ENCODE measurements at regions not wholly inside any gene's neighbourhood (a gene's known extent, or its start where the extent isn't known, plus 50 kb on each side); places are given as distances from the start of the nearest gene placed in this dataset.

GRCh38 chr2:61590214-61590613, 52.1 kb upstream of the XPO1 start:
- TF ChIP-seq CTCF (IDR thresholded peaks at IDR 0.05; ENCODE audit: low read depth, low read length) (no peak), EZH2phosphoT487 (IDR thresholded peaks at IDR 0.05; ENCODE audit: low read depth) (no peak)
